ENCODE measurements at regions not wholly inside any gene's neighbourhood (a gene's known extent, or its start where the extent isn't known, plus 50 kb on each side); places are given as distances from the start of the nearest gene placed in this dataset.

DNA sequence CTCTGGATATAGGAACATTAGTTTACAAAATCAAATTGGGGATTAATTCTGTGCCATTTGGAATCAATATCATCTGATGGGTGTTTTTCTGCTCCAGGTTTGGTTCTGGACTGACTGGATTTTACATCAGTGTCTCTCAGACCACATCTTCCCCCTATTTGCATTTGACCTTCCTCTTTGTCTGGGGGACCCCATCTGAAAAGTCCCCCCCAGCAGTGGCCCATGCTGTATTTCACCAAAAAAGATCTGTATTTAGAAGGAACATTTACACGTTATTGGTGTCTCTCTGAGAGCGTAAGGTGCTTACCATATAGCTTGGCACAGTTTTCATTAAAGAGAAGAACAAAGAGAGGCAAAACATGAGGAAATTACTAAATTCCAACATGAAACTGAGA, 215.6 kb upstream of the CLINT1 start:
- dilution Hi-C loops (cut with MboI; ENCODE audit: extremely low pct_ligation_motif_present, low sequenced_read_pairs), result no loop called here
- Histone ChIP-seq H3K4me3 (ENCODE audit: control insufficient read depth in 2 of 3, extremely low read depth in 1 of 3, insufficient read depth in 2 of 3, low read depth in 1 of 3, low read length in 3 of 3) (no peak overlapping the region), H3K9me3 (ENCODE audit: control insufficient read depth, low read depth, low read length) (no peaks in the 10 kb centered on the region), H3K9ac (ENCODE audit: control insufficient read depth, extremely low read depth, insufficient read depth, low read length) (no peak overlapping the region), H3K4me2 (ENCODE audit: control insufficient read depth, extremely low read depth, insufficient read depth, low read depth, low read length) (no peak overlapping the region), H2AFZ (ENCODE audit: control insufficient read depth, low read length) (no peak overlapping the region), H3K9me1 (ENCODE audit: control insufficient read depth, extremely low read depth, insufficient read depth, low read length) (no peaks in the 10 kb centered on the region), H4K20me1 (ENCODE audit: control insufficient read depth, extremely low read depth, insufficient read depth, low read length) (no peaks in the 10 kb centered on the region), H3K27me3 (ENCODE audit: control insufficient read depth, extremely low read depth, insufficient read depth, low read length) (peaks cover 3% of the 10 kb centered on the region), H3K36me3 (ENCODE audit: control insufficient read depth in 2 of 2, extremely low read depth in 1 of 2, insufficient read depth in 2 of 2, low read length in 2 of 2) (no peaks in the 10 kb centered on the region), H3K79me2 (ENCODE audit: control insufficient read depth, insufficient read depth, low read length) (no peaks in the 10 kb centered on the region), H3K4me1 (ENCODE audit: control insufficient read depth, extremely low read depth, insufficient read depth, low read length) (no peaks in the 10 kb centered on the region), H3K27ac (ENCODE audit: control insufficient read depth, insufficient read depth, low read length) (no peak overlapping the region)
- FAIRE-seq (no peak), DNase-seq (ENCODE audit: low read depth, low spot score) (no peak)
- TF ChIP-seq EZH2 (IDR thresholded peaks at IDR 0.05; ENCODE audit: low read length), result no peak
- TF ChIP-seq, protein P1, sequence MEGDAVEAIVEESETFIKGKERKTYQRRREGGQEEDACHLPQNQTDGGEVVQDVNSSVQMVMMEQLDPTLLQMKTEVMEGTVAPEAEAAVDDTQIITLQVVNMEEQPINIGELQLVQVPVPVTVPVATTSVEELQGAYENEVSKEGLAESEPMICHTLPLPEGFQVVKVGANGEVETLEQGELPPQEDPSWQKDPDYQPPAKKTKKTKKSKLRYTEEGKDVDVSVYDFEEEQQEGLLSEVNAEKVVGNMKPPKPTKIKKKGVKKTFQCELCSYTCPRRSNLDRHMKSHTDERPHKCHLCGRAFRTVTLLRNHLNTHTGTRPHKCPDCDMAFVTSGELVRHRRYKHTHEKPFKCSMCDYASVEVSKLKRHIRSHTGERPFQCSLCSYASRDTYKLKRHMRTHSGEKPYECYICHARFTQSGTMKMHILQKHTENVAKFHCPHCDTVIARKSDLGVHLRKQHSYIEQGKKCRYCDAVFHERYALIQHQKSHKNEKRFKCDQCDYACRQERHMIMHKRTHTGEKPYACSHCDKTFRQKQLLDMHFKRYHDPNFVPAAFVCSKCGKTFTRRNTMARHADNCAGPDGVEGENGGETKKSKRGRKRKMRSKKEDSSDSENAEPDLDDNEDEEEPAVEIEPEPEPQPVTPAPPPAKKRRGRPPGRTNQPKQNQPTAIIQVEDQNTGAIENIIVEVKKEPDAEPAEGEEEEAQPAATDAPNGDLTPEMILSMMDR (optimal IDR thresholded peaks at IDR 0.05 in 1 of 3, IDR thresholded peaks at IDR 0.05 in 1 of 3, conservative IDR thresholded peaks at IDR 0.05 in 1 of 3; ENCODE audit: extremely low read depth in 1 of 3, insufficient read depth in 2 of 3, low read length in 3 of 3), result no peak

DNA sequence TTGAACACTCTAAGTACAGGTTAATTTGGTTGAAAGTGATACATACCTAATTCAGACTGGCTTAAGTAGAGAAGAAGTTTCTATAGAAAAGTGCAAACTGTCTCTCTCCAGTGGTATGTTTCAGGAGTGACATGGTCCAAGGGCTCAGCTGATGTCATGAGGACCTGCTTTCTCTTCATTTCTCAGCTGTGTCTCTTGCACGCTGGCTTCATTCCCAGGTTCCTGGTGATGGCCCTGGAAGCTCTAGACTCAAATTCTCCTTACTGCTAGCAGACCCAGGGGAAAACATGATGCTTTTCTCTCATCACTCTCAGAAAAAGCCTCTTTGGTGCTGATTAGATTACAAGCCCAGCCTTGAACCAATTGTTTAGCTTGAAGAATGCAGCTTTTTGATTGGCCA, 211.9 kb upstream of the CLINT1 start:
- Histone ChIP-seq H3K36me3 (ENCODE audit: control insufficient read depth in 2 of 2, extremely low read depth in 1 of 2, insufficient read depth in 2 of 2, low read length in 2 of 2) (no peaks in the 10 kb centered on the region), H3K27me3 (ENCODE audit: control insufficient read depth, extremely low read depth, insufficient read depth, low read length) (peaks cover 3% of the 10 kb centered on the region), H3K9me1 (ENCODE audit: control insufficient read depth, extremely low read depth, insufficient read depth, low read length) (no peaks in the 10 kb centered on the region), H3K9me3 (ENCODE audit: control insufficient read depth, low read depth, low read length) (no peaks in the 10 kb centered on the region), H3K4me3 (ENCODE audit: control insufficient read depth in 2 of 3, extremely low read depth in 1 of 3, insufficient read depth in 2 of 3, low read depth in 1 of 3, low read length in 3 of 3) (no peak overlapping the region), H3K27ac (ENCODE audit: control insufficient read depth, insufficient read depth, low read length) (no peak overlapping the region), H2AFZ (ENCODE audit: control insufficient read depth, low read length) (no peak overlapping the region), H3K79me2 (ENCODE audit: control insufficient read depth, insufficient read depth, low read length) (no peaks in the 10 kb centered on the region), H3K4me2 (ENCODE audit: control insufficient read depth, extremely low read depth, insufficient read depth, low read depth, low read length) (no peak overlapping the region), H3K4me1 (ENCODE audit: control insufficient read depth, extremely low read depth, insufficient read depth, low read length) (no peaks in the 10 kb centered on the region), H3K9ac (ENCODE audit: control insufficient read depth, extremely low read depth, insufficient read depth, low read length) (no peak overlapping the region), H4K20me1 (ENCODE audit: control insufficient read depth, extremely low read depth, insufficient read depth, low read length) (no peaks in the 10 kb centered on the region)
- FAIRE-seq (no peak), DNase-seq (ENCODE audit: low read depth, low spot score) (no peak)
- dilution Hi-C loops (cut with MboI; ENCODE audit: extremely low pct_ligation_motif_present, low sequenced_read_pairs), result no loop called here
- TF ChIP-seq EZH2 (IDR thresholded peaks at IDR 0.05; ENCODE audit: low read length), result no peak
- TF ChIP-seq, protein P1 (optimal IDR thresholded peaks at IDR 0.05 in 1 of 3, IDR thresholded peaks at IDR 0.05 in 1 of 3, conservative IDR thresholded peaks at IDR 0.05 in 1 of 3; ENCODE audit: extremely low read depth in 1 of 3, insufficient read depth in 2 of 3, low read length in 3 of 3), result no peak

Data from keratinocyte (primary cell).